ENCODE measurements at regions not wholly inside any gene's neighbourhood (a gene's known extent, or its start where the extent isn't known, plus 50 kb on each side); places are given as distances from the start of the nearest gene placed in this dataset.
"Not testable (repeated sequence)": the region's sequence is repeated elsewhere in the genome, so short reads cannot be mapped to it uniquely, and the experiment has no call there.

DNA sequence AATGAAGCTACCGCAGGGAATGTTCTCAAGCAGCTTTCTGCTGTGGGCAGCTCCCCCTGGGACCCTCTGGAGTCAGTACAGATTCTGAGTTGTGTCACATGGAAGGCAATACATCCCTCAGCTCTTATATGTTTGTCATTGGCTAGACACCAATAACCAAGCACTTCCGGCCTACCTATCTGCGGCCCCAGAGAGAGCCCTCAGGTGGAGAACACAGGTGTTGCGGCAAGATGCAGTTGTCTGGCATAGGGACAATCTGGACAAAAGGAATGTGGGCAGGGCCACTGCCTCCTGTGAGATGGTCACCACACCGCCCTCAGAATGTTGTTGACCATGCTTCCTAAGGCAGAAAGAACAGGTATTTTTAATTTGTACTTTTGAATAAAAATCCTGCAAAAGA, 118.7 kb downstream of the BRMS1L start:
- H3K4me3 Mint-ChIP-seq = no peak overlapping the region
- DNase-seq (ENCODE audit: low spot score) = no peak
- H3K9me3 Mint-ChIP-seq = no peaks in the 10 kb centered on the region
- no peaks in the 10 kb centered on the region for H3K36me3 Mint-ChIP-seq (ENCODE audit: low read depth)
- peaks cover 8% of the 10 kb centered on the region for H3K4me1 Mint-ChIP-seq (ENCODE audit: low read depth)
- intact Hi-C loops (cut with micrococcal nuclease) = loop anchor here (1.0 kb wide), 1 partner anchor 62 kb away; no protein-coding TSS in a partner anchor
- no peak overlapping the region for H3K27ac Mint-ChIP-seq
- H3K27me3 Mint-ChIP-seq (ENCODE audit: insufficient read depth) = peaks cover 2% of the 10 kb centered on the region

DNA sequence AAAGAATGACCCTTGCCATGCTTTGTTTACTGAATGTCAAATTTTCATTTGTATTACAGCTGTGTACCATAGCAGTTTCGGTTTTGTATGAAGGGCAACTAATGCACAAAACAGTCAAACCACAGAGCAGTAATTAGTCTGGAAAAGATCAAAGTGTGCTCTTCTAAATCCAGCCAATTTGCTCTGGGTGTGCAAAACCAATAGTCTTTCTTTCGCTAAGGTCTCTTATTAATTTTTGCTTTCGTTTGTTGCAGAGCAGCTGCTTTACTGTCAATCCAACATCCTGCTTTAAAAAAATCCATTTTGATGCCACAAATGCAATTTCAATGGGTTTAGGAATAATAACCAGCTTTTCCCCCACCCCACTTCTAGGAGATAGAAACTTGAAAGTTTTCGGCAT, 114.2 kb downstream of the BRMS1L start:
- intact Hi-C loops (cut with micrococcal nuclease) = no loop called here
- Mint-ChIP-seq H3K9me3 (no peaks in the 10 kb centered on the region), H3K27me3 (ENCODE audit: insufficient read depth) (peaks cover 8% of the 10 kb centered on the region), H3K4me1 (ENCODE audit: low read depth) (peaks cover 9% of the 10 kb centered on the region), H3K4me3 (no peak overlapping the region), H3K27ac (no peak overlapping the region), H3K36me3 (ENCODE audit: low read depth) (no peaks in the 10 kb centered on the region)
- no peak for DNase-seq (ENCODE audit: low spot score)

DNA sequence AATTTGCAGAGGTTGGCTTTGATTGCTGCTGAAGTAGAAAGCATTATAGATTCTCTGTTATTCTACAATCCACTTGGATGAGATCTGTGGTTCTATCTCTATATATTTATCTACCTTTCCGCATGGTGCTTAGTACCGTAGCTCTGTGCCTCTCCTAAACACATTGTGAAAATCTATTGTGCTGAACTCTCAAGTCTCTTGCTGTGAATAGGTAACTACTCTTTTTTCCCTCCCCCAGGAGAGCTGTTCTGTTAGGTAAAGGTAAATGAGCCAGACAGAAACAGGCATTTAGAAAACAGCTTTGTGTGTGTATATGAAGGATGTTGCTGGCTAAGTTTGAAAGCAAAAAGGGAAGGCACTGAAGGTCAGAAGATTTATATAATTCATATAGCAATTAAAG, 112.6 kb downstream of the BRMS1L start:
- Mint-ChIP-seq H3K4me3 (no peak overlapping the region), H3K9me3 (no peaks in the 10 kb centered on the region), H3K27me3 (ENCODE audit: insufficient read depth) (peaks cover 8% of the 10 kb centered on the region), H3K36me3 (ENCODE audit: low read depth) (no peaks in the 10 kb centered on the region), H3K4me1 (ENCODE audit: low read depth) (peaks cover 24% of the 10 kb centered on the region), H3K27ac (no peak overlapping the region)
- no peak for DNase-seq (ENCODE audit: low spot score)
- intact Hi-C loops (cut with micrococcal nuclease) = no loop called here

DNA sequence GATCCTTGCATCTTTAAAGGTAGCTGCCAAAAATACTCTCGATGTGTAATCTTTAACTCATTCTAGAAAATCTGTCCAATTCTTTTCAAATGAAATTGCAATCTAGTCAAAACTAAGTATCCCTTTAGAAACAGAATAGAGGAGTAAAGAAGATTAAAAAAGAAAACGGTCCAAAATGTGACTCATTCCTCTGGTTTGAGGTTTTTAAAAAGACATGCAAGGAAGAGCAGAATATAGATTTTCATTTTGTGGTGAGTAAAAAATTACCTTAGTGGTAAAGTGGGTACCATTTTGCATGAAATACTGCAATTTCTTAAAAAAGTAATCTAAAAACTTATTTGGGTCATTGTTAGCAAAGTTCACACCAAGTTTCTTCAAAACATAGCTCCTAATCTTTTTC, 108.4 kb downstream of the BRMS1L start:
- Mint-ChIP-seq H3K4me1 (ENCODE audit: low read depth) (peaks cover 35% of the 10 kb centered on the region), H3K27me3 (ENCODE audit: insufficient read depth) (peaks cover 6% of the 10 kb centered on the region), H3K4me3 (no peak overlapping the region), H3K9me3 (no peaks in the 10 kb centered on the region), H3K27ac (no peak overlapping the region), H3K36me3 (ENCODE audit: low read depth) (no peaks in the 10 kb centered on the region)
- no peak for DNase-seq (ENCODE audit: low spot score)
- intact Hi-C loops (cut with micrococcal nuclease) = no loop called here

DNA sequence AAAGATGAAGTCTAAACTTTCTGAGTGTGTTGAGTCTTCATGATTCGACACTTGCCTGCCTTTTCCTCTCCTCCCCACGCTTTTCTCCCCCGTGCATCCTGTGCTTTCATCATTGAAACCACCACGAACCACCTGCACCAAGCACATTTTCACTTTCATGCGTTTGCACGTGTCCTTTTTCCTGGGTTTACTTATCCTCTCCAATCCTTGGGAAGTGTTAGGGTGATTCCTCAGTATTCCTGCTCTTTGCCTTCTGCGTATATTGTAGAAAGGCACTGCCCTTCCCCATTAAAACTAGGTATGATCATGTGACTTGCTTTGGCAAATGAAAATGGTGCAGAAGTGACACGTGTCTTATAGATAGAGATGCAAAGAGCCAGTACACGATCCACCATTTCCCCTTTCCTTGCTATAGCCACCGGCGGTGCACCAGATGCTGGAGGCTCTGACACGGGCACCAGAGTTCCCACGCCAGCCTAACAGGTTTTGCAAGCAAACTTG, 106.6 kb downstream of the BRMS1L start:
- intact Hi-C loops (cut with micrococcal nuclease) = loop anchor here (1.0 to 2.0 kb wide), 2 partner anchors 106 to 388 kb away; partner anchors contain the start of genes BRMS1L and MBIP
- Mint-ChIP-seq H3K4me3 (peak overlapping the region; percentile 72), H3K36me3 (ENCODE audit: low read depth) (no peaks in the 10 kb centered on the region), H3K27me3 (ENCODE audit: insufficient read depth) (peaks cover 2% of the 10 kb centered on the region), H3K9me3 (no peaks in the 10 kb centered on the region), H3K27ac (peak overlapping the region; percentile 7), H3K4me1 (ENCODE audit: low read depth) (peaks cover 35% of the 10 kb centered on the region)
- DNase-seq (ENCODE audit: low spot score) = peak; percentile 31

DNA sequence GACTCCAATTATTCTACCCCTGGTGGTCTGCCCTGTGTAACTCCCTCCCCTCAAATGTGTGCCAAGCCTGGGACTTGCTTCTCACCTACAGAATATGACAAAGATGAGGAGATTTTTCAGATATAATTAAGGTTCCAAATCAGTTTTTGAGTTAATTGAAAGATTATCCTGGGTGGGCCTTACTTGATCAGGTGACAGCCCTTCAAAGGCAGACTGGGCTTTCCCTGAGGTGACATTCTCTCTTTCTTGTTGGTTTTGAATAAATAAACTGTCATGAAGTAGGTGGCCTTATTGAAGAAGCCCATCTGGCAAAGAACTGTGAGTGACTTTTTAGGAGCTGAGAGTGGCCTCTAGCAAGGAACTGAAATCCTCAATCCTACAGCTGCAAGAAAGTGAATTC, 106.0 kb downstream of the BRMS1L start:
- no peak overlapping the region for H3K4me3 Mint-ChIP-seq
- H3K36me3 Mint-ChIP-seq (ENCODE audit: low read depth) = no peaks in the 10 kb centered on the region
- peak overlapping the region; percentile 5 for H3K27ac Mint-ChIP-seq
- DNase-seq (ENCODE audit: low spot score) = no peak
- H3K9me3 Mint-ChIP-seq = no peaks in the 10 kb centered on the region
- peaks cover 2% of the 10 kb centered on the region for H3K27me3 Mint-ChIP-seq (ENCODE audit: insufficient read depth)
- intact Hi-C loops (cut with micrococcal nuclease) = loop anchor here (1.0 to 2.0 kb wide), 2 partner anchors 105 to 388 kb away; partner anchors contain the start of genes BRMS1L and MBIP
- peaks cover 35% of the 10 kb centered on the region for H3K4me1 Mint-ChIP-seq (ENCODE audit: low read depth)

DNA sequence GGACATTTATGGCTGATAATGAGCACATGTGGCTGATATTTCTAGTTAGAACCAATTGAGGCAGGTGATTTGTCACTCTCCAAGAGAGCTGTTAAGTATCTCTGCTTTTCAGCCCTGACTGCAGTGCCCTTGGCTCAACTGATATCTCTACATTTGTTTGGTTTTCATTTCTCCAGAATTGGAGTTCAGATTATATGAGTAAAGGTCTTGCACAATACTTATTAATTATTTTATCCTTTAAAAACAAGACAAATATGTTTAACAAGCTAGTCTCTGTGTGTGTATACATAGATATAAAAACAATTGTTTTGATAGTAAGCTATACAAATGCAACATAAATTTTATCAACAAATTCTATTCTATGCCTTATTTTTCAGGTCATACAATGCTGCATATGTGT, 105.2 kb downstream of the BRMS1L start:
- intact Hi-C loops (cut with micrococcal nuclease) = no loop called here
- Mint-ChIP-seq H3K4me1 (ENCODE audit: low read depth) (peaks cover 35% of the 10 kb centered on the region), H3K36me3 (ENCODE audit: low read depth) (no peaks in the 10 kb centered on the region)

DNA sequence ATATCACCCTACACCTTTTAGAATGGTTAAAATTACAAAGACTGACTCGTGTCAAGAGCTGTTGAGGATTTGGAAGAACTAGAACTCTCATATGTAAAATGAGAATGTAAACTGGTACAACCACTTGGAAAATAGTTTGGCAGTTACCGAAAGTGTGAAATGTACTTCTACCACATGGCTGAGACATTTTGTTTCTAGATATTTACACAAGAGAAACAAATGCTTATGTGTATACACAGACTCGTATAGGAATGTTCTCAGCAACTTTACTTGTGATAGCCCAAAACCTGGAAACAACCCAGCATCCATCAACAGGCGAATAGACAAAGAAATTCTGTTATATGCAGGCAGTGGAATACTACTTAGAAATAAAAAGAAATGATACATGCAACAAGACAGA, 103.0 kb downstream of the BRMS1L start:
- Mint-ChIP-seq H3K4me1 (ENCODE audit: low read depth) (peaks cover 23% of the 10 kb centered on the region), H3K27ac (no peak overlapping the region), H3K27me3 (ENCODE audit: insufficient read depth) (peaks cover 2% of the 10 kb centered on the region), H3K9me3 (no peaks in the 10 kb centered on the region), H3K36me3 (ENCODE audit: low read depth) (no peaks in the 10 kb centered on the region), H3K4me3 (no peak overlapping the region)
- no peak for DNase-seq (ENCODE audit: low spot score)
- intact Hi-C loops (cut with micrococcal nuclease) = no loop called here

More for the DNA sequence above, 105.2 kb downstream of the BRMS1L start:
- Mint-ChIP-seq H3K27ac (no peak overlapping the region), H3K4me3 (no peak overlapping the region), H3K27me3 (ENCODE audit: insufficient read depth) (peaks cover 2% of the 10 kb centered on the region), H3K9me3 (no peaks in the 10 kb centered on the region)
- DNase-seq (ENCODE audit: low spot score) = no peak

DNA sequence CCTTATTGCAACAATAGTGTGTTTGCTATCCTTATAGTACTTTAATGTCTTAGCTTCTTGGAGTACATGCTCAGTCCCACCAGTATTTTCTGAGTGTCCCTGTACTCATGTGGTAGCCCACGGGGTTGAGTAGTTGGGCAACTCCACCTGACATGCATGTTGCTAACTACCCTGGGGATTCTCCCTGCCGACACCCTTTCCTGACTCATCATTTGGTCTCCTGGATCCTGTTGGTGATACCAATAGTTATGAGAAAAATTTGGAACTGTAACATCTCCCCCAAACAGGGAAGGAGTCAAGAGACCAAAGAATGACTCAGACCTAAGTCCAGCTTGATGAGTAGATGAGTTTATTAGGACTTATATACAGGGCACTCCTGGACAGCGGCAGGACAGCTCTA, 101.6 kb downstream of the BRMS1L start:
- intact Hi-C loops (cut with micrococcal nuclease) = no loop called here
- no peaks in the 10 kb centered on the region for H3K36me3 Mint-ChIP-seq (ENCODE audit: low read depth)
- H3K9me3 Mint-ChIP-seq = no peaks in the 10 kb centered on the region
- H3K27ac Mint-ChIP-seq = no peak overlapping the region
- no peak for DNase-seq (ENCODE audit: low spot score)
- no peak overlapping the region for H3K4me3 Mint-ChIP-seq
- peaks cover 2% of the 10 kb centered on the region for H3K27me3 Mint-ChIP-seq (ENCODE audit: insufficient read depth)
- peaks cover 9% of the 10 kb centered on the region for H3K4me1 Mint-ChIP-seq (ENCODE audit: low read depth)

DNA sequence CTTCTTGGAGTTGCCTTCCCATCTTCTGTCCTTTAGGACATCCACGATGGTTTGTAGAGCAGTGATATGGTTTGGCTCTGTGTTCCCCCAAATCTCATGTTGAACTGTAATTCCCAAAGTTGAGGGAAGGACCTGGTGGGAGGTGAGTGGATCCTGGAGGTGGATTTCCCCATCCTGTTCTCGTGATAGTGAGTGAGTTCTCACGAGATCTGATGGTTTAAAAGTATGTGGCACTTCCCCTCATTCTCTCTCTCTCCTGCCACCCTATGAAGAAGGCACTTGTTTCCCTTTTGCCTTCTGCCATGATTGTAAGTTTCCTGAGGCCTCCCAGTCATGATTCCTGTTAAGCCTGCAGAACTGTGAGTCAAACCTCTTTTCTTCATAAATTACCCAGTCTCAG, 99.2 kb downstream of the BRMS1L start:
- H3K36me3 Mint-ChIP-seq (ENCODE audit: low read depth) = no peaks in the 10 kb centered on the region
- no peak overlapping the region for H3K4me3 Mint-ChIP-seq
- H3K9me3 Mint-ChIP-seq = peaks cover 12% of the 10 kb centered on the region
- H3K4me1 Mint-ChIP-seq (ENCODE audit: low read depth) = no peaks in the 10 kb centered on the region
- H3K27ac Mint-ChIP-seq = no peak overlapping the region
- intact Hi-C loops (cut with micrococcal nuclease) = no loop called here
- no peak for DNase-seq (ENCODE audit: low spot score)
- peaks cover 2% of the 10 kb centered on the region for H3K27me3 Mint-ChIP-seq (ENCODE audit: insufficient read depth)

DNA sequence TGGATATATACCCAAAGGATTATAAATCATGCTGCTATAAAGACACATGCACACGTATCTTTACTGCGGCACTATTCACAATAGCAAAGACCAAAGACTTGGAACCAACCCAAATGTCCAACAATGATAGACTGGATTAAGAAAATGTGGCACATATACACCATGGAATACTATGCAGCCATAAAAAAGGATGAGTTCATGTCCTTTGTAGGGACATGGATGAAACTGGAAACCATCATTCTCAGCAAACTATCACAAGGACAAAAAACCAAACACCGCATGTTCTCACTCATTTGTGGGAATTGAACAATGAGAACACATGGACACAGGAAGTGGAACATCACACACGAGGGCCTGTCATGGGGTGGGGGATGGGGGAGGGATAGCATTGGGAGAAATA, 96.5 kb downstream of the BRMS1L start:
- DNase-seq (ENCODE audit: low spot score); H3K4me3 Mint-ChIP-seq; H3K27me3 Mint-ChIP-seq (ENCODE audit: insufficient read depth); H3K27ac Mint-ChIP-seq; H3K36me3 Mint-ChIP-seq (ENCODE audit: low read depth); H3K4me1 Mint-ChIP-seq (ENCODE audit: low read depth); intact Hi-C loops (cut with micrococcal nuclease): not testable (repeated sequence)
- peaks cover 25% of the 10 kb centered on the region for H3K9me3 Mint-ChIP-seq

DNA sequence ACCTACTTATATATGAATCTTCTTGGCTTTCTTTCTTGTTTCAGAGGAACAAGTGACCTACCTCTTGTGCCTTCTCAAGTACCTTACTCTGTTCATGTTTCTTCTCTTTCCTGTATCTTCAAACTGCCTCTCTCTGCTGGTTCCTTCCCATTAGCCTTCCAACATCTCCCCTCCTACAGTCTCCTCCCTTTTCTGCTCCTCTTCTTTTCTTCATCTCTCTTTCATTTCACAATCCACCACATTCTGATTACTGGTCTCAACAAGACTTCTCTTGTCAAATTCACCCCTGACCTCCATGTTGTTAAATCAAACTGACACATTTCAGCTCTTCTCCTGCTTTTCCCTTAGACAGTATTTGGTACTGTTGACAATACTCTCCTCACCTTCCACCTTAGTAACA, 95.6 kb downstream of the BRMS1L start:
- H3K4me1 Mint-ChIP-seq (ENCODE audit: low read depth) = no peaks in the 10 kb centered on the region
- intact Hi-C loops (cut with micrococcal nuclease) = no loop called here
- DNase-seq (ENCODE audit: low spot score) = no peak
- H3K27me3 Mint-ChIP-seq (ENCODE audit: insufficient read depth) = no peaks in the 10 kb centered on the region
- peaks cover 29% of the 10 kb centered on the region for H3K9me3 Mint-ChIP-seq
- no peak overlapping the region for H3K4me3 Mint-ChIP-seq
- H3K27ac Mint-ChIP-seq = no peak overlapping the region
- H3K36me3 Mint-ChIP-seq (ENCODE audit: low read depth) = peaks cover 2% of the 10 kb centered on the region

Data from activated T-helper 1 cell treated with anti-CD3 and anti-CD28 coated beads, Interleukin-12 subunit alpha, Interleukin-12 subunit beta, Interleukin-2, Interleukin-4 antibody, amounts not matched to agents 30 ng/mL and 10 ng/mL and 1 ng/mL, durations not matched to agents 14 hours and 24 hours and 36 hours (primary cell).